Nephron (organoid): ENCODE measurements at regions not wholly inside any gene's neighbourhood (a gene's known extent, or its start where the extent isn't known, plus 50 kb on each side); places are given as distances from the start of the nearest gene placed in this dataset.

Source experiments
- H3K27ac Mint-ChIP-seq, 3 experiments: 2 replicates each; pipeline ENCODE4 v1.8.0; 2020; ENCODE audit warnings: mixed read lengths in 3 of 3, mild to moderate bottlenecking in 2 of 3, moderate library complexity in 1 of 3
- H3K27me3 Mint-ChIP-seq: 2 replicates; pipeline ENCODE4 v1.8.0; 2021; ENCODE audit warnings: low read depth, mild to moderate bottlenecking, moderate library complexity, mixed read lengths
- H3K36me3 Mint-ChIP-seq: 2 replicates; pipeline ENCODE4 v1.8.0; 2020; ENCODE audit warnings: low read depth, mixed read lengths
- H3K4me1 Mint-ChIP-seq: 2 replicates; pipeline ENCODE4 v1.8.0; 2020; ENCODE audit warnings: mixed read lengths
- H3K4me3 Mint-ChIP-seq, 3 experiments: 2 replicates each; pipeline ENCODE4 v1.8.0; 2020; ENCODE audit warnings: mild to moderate bottlenecking in 3 of 3, mixed read lengths in 3 of 3, moderate library complexity in 2 of 3
- H3K9me3 Mint-ChIP-seq: 2 replicates; pipeline ENCODE4 v1.8.0; 2020; ENCODE audit warnings: mixed read lengths
- TF ChIP-seq, protein P1 (sequence below), 3 experiments: fragments of 200-600 bp; sonication (generic); IDR thresholded peaks; one replicate each; pipeline ENCODE4 v1.5.0; 2021; ENCODE audit warnings: antibody characterized with exemption in 3 of 3; ENCODE audit not compliant: unreplicated experiment in 3 of 3

DNA sequence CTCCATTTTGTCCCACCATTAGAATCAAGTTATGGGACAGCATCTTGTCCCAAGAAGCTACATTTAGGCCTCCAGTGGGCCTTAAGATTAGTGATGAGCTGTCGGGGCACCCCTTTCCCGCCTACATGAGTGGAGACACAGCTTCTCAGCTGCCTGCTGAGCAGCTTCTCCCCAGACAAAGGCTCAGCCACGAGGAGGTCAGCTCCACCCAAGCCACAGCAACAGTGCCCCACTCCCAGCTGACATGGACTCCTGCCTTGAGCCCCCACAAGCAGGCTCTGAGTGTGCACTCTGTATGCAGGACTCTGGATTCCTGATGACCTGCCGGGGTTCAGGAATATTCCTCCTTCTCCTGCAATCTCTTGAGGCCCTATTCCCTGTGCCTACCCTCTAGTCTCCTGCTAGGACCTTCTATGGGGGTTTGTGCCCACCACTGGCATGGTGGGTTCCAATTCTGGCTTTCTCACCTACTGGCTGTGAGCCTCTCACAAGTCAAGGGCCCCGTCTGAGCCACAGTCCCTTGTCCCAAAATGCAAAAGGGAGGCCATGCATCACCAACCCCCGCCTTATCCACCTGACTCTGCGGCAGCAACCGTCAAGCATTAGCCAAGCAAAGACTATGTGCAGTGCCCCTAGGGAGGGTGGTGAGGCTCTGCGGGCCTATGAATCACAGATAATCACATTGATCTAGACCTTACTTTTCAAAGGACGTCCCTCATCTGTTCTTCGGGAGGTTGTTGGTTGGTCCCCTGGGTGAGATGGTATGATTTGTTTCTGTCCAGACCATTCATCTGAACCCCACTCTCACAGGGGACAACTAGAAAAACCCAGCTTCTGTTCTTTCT lies 269.1 kb downstream of the MED10 start:
- H3K27me3 Mint-ChIP-seq = no peaks in the 10 kb centered on the region
- TF ChIP-seq, protein P1, sequence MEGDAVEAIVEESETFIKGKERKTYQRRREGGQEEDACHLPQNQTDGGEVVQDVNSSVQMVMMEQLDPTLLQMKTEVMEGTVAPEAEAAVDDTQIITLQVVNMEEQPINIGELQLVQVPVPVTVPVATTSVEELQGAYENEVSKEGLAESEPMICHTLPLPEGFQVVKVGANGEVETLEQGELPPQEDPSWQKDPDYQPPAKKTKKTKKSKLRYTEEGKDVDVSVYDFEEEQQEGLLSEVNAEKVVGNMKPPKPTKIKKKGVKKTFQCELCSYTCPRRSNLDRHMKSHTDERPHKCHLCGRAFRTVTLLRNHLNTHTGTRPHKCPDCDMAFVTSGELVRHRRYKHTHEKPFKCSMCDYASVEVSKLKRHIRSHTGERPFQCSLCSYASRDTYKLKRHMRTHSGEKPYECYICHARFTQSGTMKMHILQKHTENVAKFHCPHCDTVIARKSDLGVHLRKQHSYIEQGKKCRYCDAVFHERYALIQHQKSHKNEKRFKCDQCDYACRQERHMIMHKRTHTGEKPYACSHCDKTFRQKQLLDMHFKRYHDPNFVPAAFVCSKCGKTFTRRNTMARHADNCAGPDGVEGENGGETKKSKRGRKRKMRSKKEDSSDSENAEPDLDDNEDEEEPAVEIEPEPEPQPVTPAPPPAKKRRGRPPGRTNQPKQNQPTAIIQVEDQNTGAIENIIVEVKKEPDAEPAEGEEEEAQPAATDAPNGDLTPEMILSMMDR (IDR thresholded peaks at IDR 0.05; ENCODE audit: unreplicated experiment in 3 of 3) = no peak
- no peak overlapping the region for H3K4me3 Mint-ChIP-seq

DNA sequence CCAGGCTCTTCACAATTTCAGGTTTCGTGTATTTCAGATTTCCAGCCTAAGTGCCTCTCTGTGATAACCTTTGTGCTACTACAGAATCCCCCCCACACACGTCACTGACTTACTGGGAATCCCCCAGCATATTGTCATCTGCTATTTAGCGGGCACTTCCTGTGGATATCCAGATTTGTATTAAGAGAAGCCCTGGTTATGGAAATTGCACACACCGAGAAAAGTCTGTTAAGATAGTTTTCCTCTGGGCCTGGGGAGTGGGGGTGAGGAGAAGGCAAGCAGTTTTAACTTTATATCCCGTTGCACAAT lies 269.9 kb downstream of the MED10 start:
- H3K9me3 Mint-ChIP-seq = no peaks in the 10 kb centered on the region
- no peaks in the 10 kb centered on the region for H3K36me3 Mint-ChIP-seq
- H3K27me3 Mint-ChIP-seq = no peaks in the 10 kb centered on the region
- no peak overlapping the region for H3K4me3 Mint-ChIP-seq
- TF ChIP-seq, protein P1 (IDR thresholded peaks at IDR 0.05; ENCODE audit: unreplicated experiment in 3 of 3) = no peak
- H3K27ac Mint-ChIP-seq = no peak overlapping the region
- no peaks in the 10 kb centered on the region for H3K4me1 Mint-ChIP-seq

More for the DNA sequence above, 269.1 kb downstream of the MED10 start:
- H3K9me3 Mint-ChIP-seq = no peaks in the 10 kb centered on the region
- no peak overlapping the region for H3K27ac Mint-ChIP-seq
- no peaks in the 10 kb centered on the region for H3K4me1 Mint-ChIP-seq
- H3K36me3 Mint-ChIP-seq = no peaks in the 10 kb centered on the region

DNA sequence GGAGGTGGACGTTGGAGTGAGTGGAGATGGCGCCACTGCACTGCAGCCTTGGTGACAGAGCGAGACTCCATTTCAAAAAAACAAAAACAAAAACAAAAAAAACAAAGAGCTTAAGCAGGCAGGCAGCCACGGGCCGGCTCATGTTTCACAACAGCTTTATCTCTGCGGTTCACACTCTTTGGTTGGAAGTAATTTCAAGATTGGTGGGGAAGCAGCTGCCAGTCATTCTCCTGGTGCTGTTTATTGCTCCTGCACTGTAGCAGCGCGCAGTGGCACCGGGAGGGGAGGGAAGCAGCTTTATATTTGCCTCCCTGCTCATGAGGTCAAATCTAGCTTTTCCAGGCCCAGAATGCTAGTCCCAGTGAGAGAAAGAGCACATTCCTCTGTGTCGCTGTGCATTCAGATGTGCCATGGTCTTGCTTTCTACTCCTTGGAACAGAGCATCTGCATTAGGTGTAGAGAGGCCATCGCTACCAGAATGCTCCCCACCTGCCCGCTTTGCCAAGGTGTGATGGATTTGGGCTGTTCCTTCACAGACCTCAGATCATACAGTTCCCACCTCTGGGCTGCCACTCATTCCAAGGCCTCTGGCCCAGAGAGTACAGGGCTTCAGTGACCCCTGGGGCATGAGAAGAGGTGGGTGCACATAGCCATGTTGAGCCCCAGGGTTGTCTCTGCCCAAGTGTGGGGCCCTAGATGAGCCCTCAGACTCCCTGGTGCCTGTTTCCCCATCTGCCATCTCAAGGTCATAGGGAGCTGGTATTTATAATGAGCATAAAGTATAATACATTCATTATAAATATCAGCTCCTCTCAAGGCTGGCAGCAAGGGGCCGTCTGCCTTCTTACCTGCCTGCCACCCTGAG lies 270.4 kb downstream of the MED10 start:
- Mint-ChIP-seq H3K36me3 (no peaks in the 10 kb centered on the region), H3K4me3 (no peak overlapping the region), H3K4me1 (no peaks in the 10 kb centered on the region), H3K9me3 (no peaks in the 10 kb centered on the region), H3K27me3 (no peaks in the 10 kb centered on the region), H3K27ac (no peak overlapping the region)
- TF ChIP-seq, protein P1 (IDR thresholded peaks at IDR 0.05; ENCODE audit: unreplicated experiment in 3 of 3) = no peak

DNA sequence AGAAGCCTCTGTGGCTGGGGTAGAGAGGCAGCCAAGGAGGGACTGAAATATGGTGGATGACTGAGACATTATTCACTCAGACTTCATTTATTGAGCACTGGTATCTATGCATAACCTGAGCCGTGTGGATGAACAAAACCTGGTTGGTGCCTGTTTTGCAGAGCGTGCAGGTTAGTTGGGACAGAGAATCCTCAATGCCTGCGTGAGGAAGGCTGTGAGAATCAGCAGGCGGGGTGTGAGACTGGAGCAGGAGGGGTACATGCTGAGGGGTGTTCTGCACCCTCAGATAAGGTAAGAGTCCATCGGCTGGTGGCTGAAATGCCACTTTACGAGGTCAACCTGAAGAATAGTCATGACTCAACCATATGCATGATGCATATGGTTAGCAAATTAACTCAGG lies 271.6 kb downstream of the MED10 start:
- H3K27me3 Mint-ChIP-seq = no peaks in the 10 kb centered on the region
- H3K4me3 Mint-ChIP-seq = no peak overlapping the region
- TF ChIP-seq, protein P1 (IDR thresholded peaks at IDR 0.05; ENCODE audit: unreplicated experiment in 3 of 3) = no peak
- no peaks in the 10 kb centered on the region for H3K9me3 Mint-ChIP-seq
- no peak overlapping the region for H3K27ac Mint-ChIP-seq
- H3K4me1 Mint-ChIP-seq = no peaks in the 10 kb centered on the region
- H3K36me3 Mint-ChIP-seq = no peaks in the 10 kb centered on the region

DNA sequence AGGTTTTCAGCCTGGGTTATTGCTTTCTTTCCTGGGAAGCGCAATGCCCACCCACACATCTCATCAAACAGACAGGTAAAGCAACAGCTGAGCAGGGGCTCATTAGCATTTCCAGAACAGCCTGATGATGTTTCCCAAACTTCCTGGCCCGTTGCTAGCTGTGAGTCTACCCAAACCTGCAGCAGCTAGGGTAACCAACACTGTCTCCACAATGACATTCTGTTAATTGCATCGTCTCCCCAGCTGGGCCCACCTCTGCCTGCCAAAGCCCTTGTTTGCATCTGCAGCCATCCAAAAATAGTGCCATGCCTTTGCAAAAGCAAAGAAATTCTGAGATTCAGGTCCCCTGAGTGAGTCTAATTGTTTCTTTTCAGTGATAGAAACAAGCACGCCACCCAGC lies 273.0 kb downstream of the MED10 start:
- no peaks in the 10 kb centered on the region for H3K4me1 Mint-ChIP-seq

More for the DNA sequence above, 273.0 kb downstream of the MED10 start:
- H3K27me3 Mint-ChIP-seq = no peaks in the 10 kb centered on the region
- TF ChIP-seq, protein P1 (IDR thresholded peaks at IDR 0.05; ENCODE audit: unreplicated experiment in 3 of 3) = no peak
- no peak overlapping the region for H3K27ac Mint-ChIP-seq
- no peak overlapping the region for H3K4me3 Mint-ChIP-seq
- H3K36me3 Mint-ChIP-seq = no peaks in the 10 kb centered on the region
- no peaks in the 10 kb centered on the region for H3K9me3 Mint-ChIP-seq
